Keratinocyte (primary cell): ENCODE measurements at regions not wholly inside any gene's neighbourhood (a gene's known extent, or its start where the extent isn't known, plus 50 kb on each side); places are given as distances from the start of the nearest gene placed in this dataset.

Source experiments
- DNase-seq: peaks from one replicate; pipeline ENCODE4 v3.0.0-alpha.2; 2011; ENCODE audit warnings: low read depth, missing footprints, low spot score
- FAIRE-seq: peaks from 2 replicates; lab custom pipeline; 2011; peaks lifted over from hg19 to GRCh38; lab: Jason Lieb, UNC
- H2AFZ ChIP-seq: 2 replicates; pipeline ENCODE4 v1.6.0; 2012; ENCODE audit warnings: low read length, control low read depth, inconsistent platforms; ENCODE audit not compliant: control insufficient read depth
- H3K27ac ChIP-seq: 2 replicates; pipeline ENCODE4 v1.5.1; 2011; ENCODE audit warnings: low read length; ENCODE audit not compliant: control insufficient read depth, insufficient read depth
- H3K27me3 ChIP-seq: 3 replicates; pipeline ENCODE4 v1.6.0; 2011; ENCODE audit warnings: low read length; ENCODE audit not compliant: control insufficient read depth, insufficient read depth; ENCODE audit errors: extremely low read depth
- H3K36me3 ChIP-seq, 2 experiments: 2 replicates in 1 of 2; 3 replicates in 1 of 2; pipeline ENCODE4 v1.5.1; 2011; ENCODE audit warnings: low read length in 2 of 2, mild to moderate bottlenecking in 1 of 2; ENCODE audit not compliant: control insufficient read depth in 2 of 2, insufficient read depth in 2 of 2; ENCODE audit errors: extremely low read depth in 1 of 2
- H3K4me1 ChIP-seq: 3 replicates; pipeline ENCODE4 v1.5.1; 2011; ENCODE audit warnings: low read length; ENCODE audit not compliant: control insufficient read depth, insufficient read depth; ENCODE audit errors: extremely low read depth
- H3K4me2 ChIP-seq: 3 replicates; pipeline ENCODE4 v1.6.0; 2011; ENCODE audit warnings: low read depth, low read length; ENCODE audit not compliant: control insufficient read depth, insufficient read depth; ENCODE audit errors: extremely low read depth
- H3K4me3 ChIP-seq, 3 experiments: fragments of 200-600 bp in 1 of 3; sonication (generic) in 1 of 3; 2 replicates in 2 of 3; 3 replicates in 1 of 3; pipeline ENCODE4 v1.5.1; 2011 to 2016; ENCODE audit warnings: low read length in 3 of 3, mild to moderate bottlenecking in 3 of 3, control low read depth in 2 of 3, inconsistent platforms in 1 of 3, low read depth in 1 of 3, mixed read lengths in 1 of 3, mixed run types in 1 of 3, moderate library complexity in 1 of 3; ENCODE audit not compliant: control insufficient read depth in 2 of 3, insufficient read depth in 2 of 3; ENCODE audit errors: extremely low read depth in 1 of 3
- H3K79me2 ChIP-seq: 2 replicates; pipeline ENCODE4 v1.6.0; 2012; ENCODE audit warnings: low read length; ENCODE audit not compliant: control insufficient read depth, insufficient read depth
- H3K9ac ChIP-seq: 3 replicates; pipeline ENCODE4 v1.6.0; 2011; ENCODE audit warnings: low read length; ENCODE audit not compliant: control insufficient read depth, insufficient read depth; ENCODE audit errors: extremely low read depth
- H3K9me1 ChIP-seq: 3 replicates; pipeline ENCODE4 v1.6.0; 2011; ENCODE audit warnings: low read length; ENCODE audit not compliant: control insufficient read depth, insufficient read depth; ENCODE audit errors: extremely low read depth
- H3K9me3 ChIP-seq: 2 replicates; pipeline ENCODE4 v1.5.1; 2012; ENCODE audit warnings: low read depth, low read length; ENCODE audit not compliant: control insufficient read depth
- H4K20me1 ChIP-seq: 3 replicates; pipeline ENCODE4 v1.6.0; 2011; ENCODE audit warnings: low read length; ENCODE audit not compliant: control insufficient read depth, insufficient read depth; ENCODE audit errors: extremely low read depth
- CTCF ChIP-seq, 3 experiments: IDR thresholded peaks in 1 of 3; conservative IDR thresholded peaks in 1 of 3; optimal IDR thresholded peaks in 1 of 3; 2 replicates in 2 of 3; 3 replicates in 1 of 3; pipeline versions ENCODE3 to v1.5.1; 2011; ENCODE audit warnings: low read length in 3 of 3, mild to moderate bottlenecking in 3 of 3, moderate library complexity in 2 of 3, control low read depth in 1 of 3, inconsistent platforms in 1 of 3; ENCODE audit not compliant: insufficient read depth in 2 of 3; ENCODE audit errors: extremely low read depth in 1 of 3
- EZH2 ChIP-seq: IDR thresholded peaks from one replicate; pipeline ENCODE4 v1.6.1; 2012; ENCODE audit warnings: inconsistent platforms, mild to moderate bottlenecking, low read length, moderate library complexity
- dilution Hi-C: fragments of 300-500 bp; cut with MboI; formaldehyde crosslinking; loops from one replicate; pipeline ENCODE4 v1.7.0; 2020; ENCODE audit warnings: low sequenced_read_pairs; ENCODE audit not compliant: extremely low pct_ligation_motif_present

DNA sequence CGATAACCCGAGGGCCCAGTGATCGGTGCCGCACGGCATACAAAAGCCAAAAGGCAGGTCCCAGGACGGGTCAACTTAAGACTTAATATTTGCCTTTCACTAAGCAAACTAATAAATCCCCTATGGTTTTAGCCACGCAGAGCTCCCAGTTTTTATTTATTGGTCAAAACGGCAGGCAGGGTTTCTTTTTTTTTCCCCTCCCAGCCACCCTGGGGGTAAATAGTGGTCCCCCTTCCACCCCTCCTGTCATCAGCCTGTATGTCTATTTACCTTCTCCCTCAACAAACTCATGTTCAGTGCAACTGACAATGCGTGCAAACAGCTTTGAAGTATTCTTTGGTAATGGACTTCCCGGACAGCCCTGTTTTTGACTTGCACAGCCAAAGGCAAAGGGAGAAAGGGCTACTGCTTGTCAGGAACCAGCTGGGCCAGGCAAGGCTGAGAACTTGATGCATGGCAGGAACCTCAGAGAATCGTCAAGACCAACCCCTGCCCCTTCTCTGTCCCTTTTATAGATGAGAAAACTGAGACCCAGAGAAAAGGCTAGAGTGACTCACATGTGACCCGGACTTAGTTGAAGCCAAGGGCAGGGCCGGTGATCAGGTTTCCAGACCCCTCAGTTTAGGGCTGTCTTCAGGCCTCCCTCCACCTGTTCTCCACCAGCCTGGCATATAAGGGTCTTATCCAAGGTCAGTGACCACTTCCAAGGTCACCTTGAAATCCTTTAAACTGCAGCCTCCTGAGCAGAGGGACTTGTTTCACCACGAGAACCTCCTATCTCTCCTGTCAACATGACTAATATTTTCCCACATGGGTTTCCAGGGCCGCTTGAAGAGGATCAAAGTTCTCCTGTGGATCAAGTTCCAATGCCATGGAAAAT, 279.0 kb downstream of the SOX9 start:
- Histone ChIP-seq H3K4me2 (no peak overlapping the region), H3K9ac (no peak overlapping the region), H3K79me2 (peaks cover 14% of the 10 kb centered on the region), H2AFZ (no peak overlapping the region), H4K20me1 (no peaks in the 10 kb centered on the region), H3K27me3 (no peaks in the 10 kb centered on the region), H3K27ac (no peak overlapping the region), H3K36me3 (peaks cover 16 to 17% of the 10 kb centered on the region in 2 experiments), H3K9me3 (no peaks in the 10 kb centered on the region), H3K4me3 (no peak overlapping the region), H3K4me1 (no peaks in the 10 kb centered on the region), H3K9me1 (no peaks in the 10 kb centered on the region)
- TF ChIP-seq CTCF (optimal IDR thresholded peaks at IDR 0.05 in 1 of 3, IDR thresholded peaks at IDR 0.05 in 1 of 3, conservative IDR thresholded peaks at IDR 0.05 in 1 of 3; ENCODE audit: extremely low read depth in 1 of 3, insufficient read depth in 2 of 3, low read length in 3 of 3), result no peak
- no peak for TF ChIP-seq EZH2
- dilution Hi-C loops, result no loop called here
- DNase-seq (no peak), FAIRE-seq (no peak)

DNA sequence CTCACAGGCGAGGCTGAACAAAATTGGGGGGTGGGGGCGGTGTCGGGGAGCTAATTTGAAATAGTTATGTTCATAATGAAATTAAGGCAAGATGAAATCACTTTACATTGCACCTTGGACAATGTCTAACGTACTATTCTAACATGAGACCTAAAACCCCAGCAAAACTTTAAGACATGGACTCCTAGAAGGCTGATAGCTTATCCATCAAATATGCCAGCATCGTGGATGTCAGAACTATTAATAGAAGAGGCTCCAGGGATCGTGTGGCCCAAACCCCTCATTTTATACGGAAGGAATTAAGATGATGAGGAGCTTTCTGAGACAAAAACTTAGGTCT, 279.6 kb downstream of the SOX9 start:
- H3K36me3 ChIP-seq, result peaks cover 16 to 17% of the 10 kb centered on the region in 2 experiments
- no peaks in the 10 kb centered on the region for H3K27me3 ChIP-seq
- TF ChIP-seq CTCF (optimal IDR thresholded peaks at IDR 0.05 in 1 of 3, IDR thresholded peaks at IDR 0.05 in 1 of 3, conservative IDR thresholded peaks at IDR 0.05 in 1 of 3; ENCODE audit: extremely low read depth in 1 of 3, insufficient read depth in 2 of 3, low read length in 3 of 3) (no peak), EZH2 (no peak)
- H3K9me1 ChIP-seq, result no peaks in the 10 kb centered on the region
- no peak overlapping the region for H3K4me3 ChIP-seq
- no peak overlapping the region for H3K27ac ChIP-seq
- FAIRE-seq (no peak), DNase-seq (no peak)
- H3K4me2 ChIP-seq, result no peak overlapping the region
- no peaks in the 10 kb centered on the region for H3K9me3 ChIP-seq
- H2AFZ ChIP-seq, result no peak overlapping the region
- H4K20me1 ChIP-seq, result no peaks in the 10 kb centered on the region
- H3K9ac ChIP-seq, result no peak overlapping the region
- dilution Hi-C loops, result no loop called here
- peaks cover 15% of the 10 kb centered on the region for H3K79me2 ChIP-seq
- H3K4me1 ChIP-seq, result no peaks in the 10 kb centered on the region
